Caco-2 (cell line): ENCODE measurements at regions not wholly inside any gene's neighbourhood (a gene's known extent, or its start where the extent isn't known, plus 50 kb on each side); places are given as distances from the start of the nearest gene placed in this dataset.
"Not testable (repeated sequence)": the region's sequence is repeated elsewhere in the genome, so short reads cannot be mapped to it uniquely, and the experiment has no call there.

Source experiments
- BruUV-seq: library from RNA; stranded (reverse); fragments of 400-500 nt; replicated peaks from 2 replicates; lab custom pipeline; 2021; lab: Mats Ljungman, UMichigan
- CTCF ChIA-PET: fragments of 300-600 bp; sonication (Branson Sonifier 250); formaldehyde crosslinking; loops from one replicate; lab custom pipeline; 2022; ENCODE audit warnings: antibody characterized with exemption; lab: Charles Lee
- POLR2A ChIA-PET: fragments of 300-600 bp; sonication (Branson Sonifier 250); formaldehyde crosslinking; loops from one replicate; lab custom pipeline; 2022; ENCODE audit warnings: antibody characterized with exemption; lab: Charles Lee
- DNase-seq, 2 experiments: peaks; one replicate each; pipeline versions ENCODE4 v3.0.0 to v3.0.0-alpha.2; 2020 to 2022
- H3K27me3 ChIP-seq: replicated peaks from 2 replicates; pipeline ENCODE4 v1.6.0; 2011; ENCODE audit warnings: low read length; ENCODE audit not compliant: control insufficient read depth, insufficient read depth
- H3K36me3 ChIP-seq: 2 replicates; pipeline ENCODE4 v1.5.1; 2011; ENCODE audit warnings: low read length; ENCODE audit not compliant: control insufficient read depth, insufficient read depth
- H3K4me1 ChIP-seq: fragments of 250-450 bp; sonication (Bioruptor Pico); 2 replicates; pipeline ENCODE4 v1.5.1; 2020; ENCODE audit warnings: mild to moderate bottlenecking
- H3K4me3 ChIP-seq: 2 replicates; pipeline ENCODE4 v1.5.1; 2011; ENCODE audit warnings: low read depth, mild to moderate bottlenecking, control low read depth, low read length
- H3K9me3 ChIP-seq: fragments of 250-450 bp; sonication (Bioruptor Pico); 2 replicates; pipeline ENCODE4 v1.5.1; 2020; ENCODE audit warnings: mild to moderate bottlenecking, moderate library complexity
- H3K27ac Mint-ChIP-seq: one replicate; pipeline ENCODE4 v1.8.0; 2022; ENCODE audit warnings: mixed read lengths; ENCODE audit not compliant: unreplicated experiment
- H3K27me3 Mint-ChIP-seq: one replicate; pipeline ENCODE4 v1.8.0; 2022; ENCODE audit warnings: mixed read lengths; ENCODE audit not compliant: insufficient read depth, unreplicated experiment
- H3K36me3 Mint-ChIP-seq: one replicate; pipeline ENCODE4 v1.8.0; 2022; ENCODE audit warnings: mild to moderate bottlenecking, mixed read lengths; ENCODE audit not compliant: insufficient read depth, unreplicated experiment
- H3K4me1 Mint-ChIP-seq: one replicate; pipeline ENCODE4 v1.8.0; 2022; ENCODE audit warnings: low read depth, mixed read lengths; ENCODE audit not compliant: unreplicated experiment
- H3K4me3 Mint-ChIP-seq: one replicate; pipeline ENCODE4 v1.8.0; 2022; ENCODE audit warnings: mild to moderate bottlenecking, moderate library complexity, mixed read lengths; ENCODE audit not compliant: unreplicated experiment
- H3K9me3 Mint-ChIP-seq: one replicate; pipeline ENCODE4 v1.8.0; 2022; ENCODE audit warnings: mixed read lengths; ENCODE audit not compliant: unreplicated experiment
- intact Hi-C: fragments of 100-400 bp; cut with micrococcal nuclease; formaldehyde crosslinking; loops from one replicate; pipeline ENCODE4 v1.10.0; 2022; ENCODE audit not compliant: unreplicated experiment

GRCh38 chr17:30731210-30732132 lies 93.0 kb downstream of the CRLF3 start:
- BruUV-seq: not testable (repeated sequence)
- CTCF ChIA-PET: interaction anchor here (0.5 to 0.7 kb wide), 3 partner anchors 10 to 522 kb away, joined by 3 to 5 read pairs (median 5); no protein-coding TSS in a partner anchor

GRCh38 chr17:30730837-30731209 lies 93.7 kb downstream of the CRLF3 start:
- H3K27ac Mint-ChIP-seq: peak overlapping the region; percentile 99
- peaks cover 28% of the 10 kb centered on the region for H3K36me3 Mint-ChIP-seq
- CTCF ChIA-PET: not testable (repeated sequence)

More at GRCh38 chr17:30731210-30732132, 93.0 kb downstream of the CRLF3 start:
- H3K4me1 ChIP-seq, H3K9me3 Mint-ChIP-seq, H3K27me3 ChIP-seq, H3K27me3 Mint-ChIP-seq, H3K9me3 ChIP-seq, H3K4me1 Mint-ChIP-seq, H3K36me3 ChIP-seq: not testable (repeated sequence)
- H3K4me3 Mint-ChIP-seq: peak overlapping the region; percentile 97
- peak overlapping the region; percentile 99 for H3K27ac Mint-ChIP-seq
- H3K36me3 Mint-ChIP-seq: peaks cover 32% of the 10 kb centered on the region
- peak; percentile 89 to 93 for DNase-seq
- POLR2A ChIA-PET: interaction anchor here (0.7 kb wide), 1 partner anchor 1471 kb away, joined by 4 read pairs; no protein-coding TSS in a partner anchor
- intact Hi-C loops: loop anchor here (5.0 kb wide), 1 partner anchor 101 kb away; the partner anchor contains the start of gene ATAD5
- peak overlapping the region; percentile 84 for H3K4me3 ChIP-seq

GRCh38 chr17:30730171-30730836 lies 94.2 kb downstream of the CRLF3 start:
- POLR2A ChIA-PET: interaction anchor here (0.7 kb wide), 1 partner anchor 1470 kb away, joined by 4 read pairs; no protein-coding TSS in a partner anchor
- H3K4me3 ChIP-seq, H3K9me3 ChIP-seq, CTCF ChIA-PET, H3K27me3 ChIP-seq, H3K9me3 Mint-ChIP-seq, H3K27me3 Mint-ChIP-seq, H3K36me3 ChIP-seq, H3K4me1 Mint-ChIP-seq, H3K4me1 ChIP-seq, BruUV-seq: not testable (repeated sequence)
- peak overlapping the region; percentile 97 for H3K4me3 Mint-ChIP-seq
- peaks cover 28% of the 10 kb centered on the region for H3K36me3 Mint-ChIP-seq
- DNase-seq: peak in 1 of 2 experiments; percentile 34
- intact Hi-C loops: loop anchor here (5.0 kb wide), 1 partner anchor 102 kb away; the partner anchor contains the start of gene ATAD5
- peak overlapping the region; percentile 99 for H3K27ac Mint-ChIP-seq

More at GRCh38 chr17:30730837-30731209, 93.7 kb downstream of the CRLF3 start:
- peak overlapping the region; percentile 32 for H3K4me3 ChIP-seq
- H3K4me1 Mint-ChIP-seq, H3K9me3 ChIP-seq, H3K36me3 ChIP-seq, H3K27me3 ChIP-seq, H3K27me3 Mint-ChIP-seq, H3K4me1 ChIP-seq, H3K9me3 Mint-ChIP-seq: not testable (repeated sequence)
- intact Hi-C loops: loop anchor here (5.0 kb wide), 1 partner anchor 101 kb away; the partner anchor contains the start of gene ATAD5
- peak overlapping the region; percentile 97 for H3K4me3 Mint-ChIP-seq
- TSS peak; percentile 98 for BruUV-seq
- POLR2A ChIA-PET: interaction anchor here (0.7 kb wide), 1 partner anchor 1471 kb away, joined by 4 read pairs; no protein-coding TSS in a partner anchor
- DNase-seq: peak in 1 of 2 experiments; percentile 30

- BruUV-seq, H3K27ac Mint-ChIP-seq, H3K9me3 ChIP-seq, H3K27me3 Mint-ChIP-seq, H3K36me3 ChIP-seq, H3K4me1 ChIP-seq, H3K9me3 Mint-ChIP-seq, H3K4me1 Mint-ChIP-seq, H3K27me3 ChIP-seq, POLR2A ChIA-PET, CTCF ChIA-PET, H3K4me3 ChIP-seq: not testable (repeated sequence)
- Mint-ChIP-seq H3K36me3 (peaks cover 27% of the 10 kb centered on the region), H3K4me3 (peak overlapping the region; percentile 97)
- intact Hi-C loops: loop anchor here (5.0 kb wide), 1 partner anchor 103 kb away; the partner anchor contains the start of gene ATAD5
- DNase-seq: peak in 1 of 2 experiments; percentile 28
Measured at GRCh38 chr17:30729471-30730170, 94.9 kb downstream of the CRLF3 start.

GRCh38 chr17:30727517-30727916 lies 97.0 kb downstream of the CRLF3 start:
- H3K27me3 ChIP-seq, H3K9me3 ChIP-seq, H3K4me1 Mint-ChIP-seq, H3K27ac Mint-ChIP-seq, H3K36me3 ChIP-seq, POLR2A ChIA-PET, BruUV-seq, H3K9me3 Mint-ChIP-seq, H3K27me3 Mint-ChIP-seq, H3K4me3 ChIP-seq, intact Hi-C loops, H3K4me1 ChIP-seq, CTCF ChIA-PET, H3K4me3 Mint-ChIP-seq: not testable (repeated sequence)
- peaks cover 33% of the 10 kb centered on the region for H3K36me3 Mint-ChIP-seq
- peak in 1 of 2 experiments; percentile 33 for DNase-seq

GRCh38 chr17:30726734-30727133 lies 97.8 kb downstream of the CRLF3 start:
- intact Hi-C loops, H3K27me3 Mint-ChIP-seq, H3K4me3 ChIP-seq, BruUV-seq, POLR2A ChIA-PET, H3K9me3 Mint-ChIP-seq, H3K9me3 ChIP-seq, H3K4me3 Mint-ChIP-seq, H3K36me3 ChIP-seq, CTCF ChIA-PET, H3K4me1 Mint-ChIP-seq, H3K27me3 ChIP-seq, H3K4me1 ChIP-seq, H3K27ac Mint-ChIP-seq: not testable (repeated sequence)
- peaks cover 31% of the 10 kb centered on the region for H3K36me3 Mint-ChIP-seq
- peak in 1 of 2 experiments; percentile 9 for DNase-seq
